ENCODE measurements at regions not wholly inside any gene's neighbourhood (a gene's known extent, or its start where the extent isn't known, plus 50 kb on each side); places are given as distances from the start of the nearest gene placed in this dataset.

- RAD21 ChIA-PET (ENCODE audit: low non-redundant PET in 1 of 2, low total read pairs in 2 of 2, uncharacterized antibody in 2 of 2, unreplicated experiment in 2 of 2): no interaction called here
- Histone ChIP-seq H3K27me3 (ENCODE audit: insufficient read depth, low read length) (no peaks in the 10 kb centered on the region), H3K36me3 (ENCODE audit: control insufficient read depth in 1 of 2, insufficient read depth in 2 of 2, low read length in 2 of 2) (no peaks in the 10 kb centered on the region), H3K4me2 (ENCODE audit: low read length) (no peak overlapping the region), H3K27ac (ENCODE audit: low read depth, low read length) (no peak overlapping the region), H2AFZ (ENCODE audit: low read depth, low read length, poor library complexity, severe bottlenecking) (no peak overlapping the region), H3K4me3 (replicated peaks in 1 of 2; ENCODE audit: low read depth in 1 of 2, low read length in 2 of 2) (no peak overlapping the region), H4K20me1 (ENCODE audit: insufficient read depth) (no peaks in the 10 kb centered on the region), H3K9me2 (ENCODE audit: insufficient read depth) (no peaks in the 10 kb centered on the region), H3K9me3 (ENCODE audit: control insufficient read depth in 1 of 2, insufficient read depth in 1 of 2, low read depth in 1 of 2, low read length in 2 of 2) (peaks cover 0 to 5% of the 10 kb centered on the region in 2 experiments; a peak in 1 of 4 replicates), H3K79me2 (ENCODE audit: insufficient read depth, low read length) (no peaks in the 10 kb centered on the region), H3K9ac (ENCODE audit: low read length) (no peak overlapping the region), H3K4me1 (ENCODE audit: control insufficient read depth in 1 of 2, insufficient read depth in 2 of 2, low read length in 2 of 2) (no peaks in the 10 kb centered on the region)
- CTCF ChIA-PET: no interaction called here
- intact Hi-C loops (cut with micrococcal nuclease): no loop called here
- ATAC-seq: no peak
- POLR2A ChIA-PET: no interaction called here
- no peak for DNase-seq (ENCODE audit: low read depth, low spot score)
- no TSS peak for BruUV-seq (replicated peaks)
- no peak for TF ChIP-seq EGR1 (IDR thresholded peaks at IDR 0.05; ENCODE audit: low read depth)
- TF ChIP-seq, protein P1, sequence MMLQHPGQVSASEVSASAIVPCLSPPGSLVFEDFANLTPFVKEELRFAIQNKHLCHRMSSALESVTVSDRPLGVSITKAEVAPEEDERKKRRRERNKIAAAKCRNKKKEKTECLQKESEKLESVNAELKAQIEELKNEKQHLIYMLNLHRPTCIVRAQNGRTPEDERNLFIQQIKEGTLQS (IDR thresholded peaks at IDR 0.05): no peak
Observed at GRCh38 chr2:76330865-76331264, 620.1 kb upstream of the GCFC2 start.

- ATAC-seq (no peak), DNase-seq (ENCODE audit: low read depth, low spot score) (no peak)
- H3K4me1 ChIP-seq (ENCODE audit: control insufficient read depth in 1 of 2, insufficient read depth in 2 of 2, low read length in 2 of 2): no peaks in the 10 kb centered on the region
- no peaks in the 10 kb centered on the region for H3K27me3 ChIP-seq (ENCODE audit: insufficient read depth, low read length)
- intact Hi-C loops (cut with micrococcal nuclease): no loop called here
- H3K9me3 ChIP-seq (ENCODE audit: control insufficient read depth in 1 of 2, insufficient read depth in 1 of 2, low read depth in 1 of 2, low read length in 2 of 2): peaks cover 13% of the 10 kb centered on the region in 2 experiments; a peak in 1 of 4 replicates
- H2AFZ ChIP-seq (ENCODE audit: low read depth, low read length, poor library complexity, severe bottlenecking): no peak overlapping the region
- POLR2A ChIA-PET: no interaction called here
- no peak overlapping the region for H3K4me3 ChIP-seq (replicated peaks in 1 of 2; ENCODE audit: low read depth in 1 of 2, low read length in 2 of 2)
- BruUV-seq (replicated peaks): no TSS peak
- RAD21 ChIA-PET (ENCODE audit: low non-redundant PET in 1 of 2, low total read pairs in 2 of 2, uncharacterized antibody in 2 of 2, unreplicated experiment in 2 of 2): no interaction called here
- H3K36me3 ChIP-seq (ENCODE audit: control insufficient read depth in 1 of 2, insufficient read depth in 2 of 2, low read length in 2 of 2): no peaks in the 10 kb centered on the region
- CTCF ChIA-PET: no interaction called here
- no peaks in the 10 kb centered on the region for H3K79me2 ChIP-seq (ENCODE audit: insufficient read depth, low read length)
- no peak overlapping the region for H3K9ac ChIP-seq (ENCODE audit: low read length)
- H3K27ac ChIP-seq (ENCODE audit: low read depth, low read length): no peak overlapping the region
- no peaks in the 10 kb centered on the region for H4K20me1 ChIP-seq (ENCODE audit: insufficient read depth)
- H3K9me2 ChIP-seq (ENCODE audit: insufficient read depth): no peaks in the 10 kb centered on the region
- no peak overlapping the region for H3K4me2 ChIP-seq (ENCODE audit: low read length)
- TF ChIP-seq SRF (IDR thresholded peaks at IDR 0.05; ENCODE audit: low read depth) (no peak), POLR2AphosphoS5 (IDR thresholded peaks at IDR 0.05; ENCODE audit: low read depth, low read length) (no peak), POLR2A (IDR thresholded peaks at IDR 0.05; ENCODE audit: borderline replicate concordance, extremely low read depth, insufficient read depth, insufficient read length) (no peak), ELF1 (IDR thresholded peaks at IDR 0.05; ENCODE audit: borderline replicate concordance, low read depth) (no peak), ZFX (IDR thresholded peaks at IDR 0.05) (no peak), EZH2 (IDR thresholded peaks at IDR 0.05) (no peak), ZNF274 (IDR thresholded peaks at IDR 0.05; ENCODE audit: low read depth, low read length) (no peak), CEBPB (IDR thresholded peaks at IDR 0.05; ENCODE audit: low read depth) (no peak), CTCF (IDR thresholded peaks at IDR 0.05 in 2 of 3, conservative IDR thresholded peaks at IDR 0.05 in 1 of 3; ENCODE audit: borderline replicate concordance in 1 of 3, insufficient read depth in 1 of 3, low read depth in 2 of 3, low read length in 2 of 3) (no peak)
- TF ChIP-seq, protein P2, sequence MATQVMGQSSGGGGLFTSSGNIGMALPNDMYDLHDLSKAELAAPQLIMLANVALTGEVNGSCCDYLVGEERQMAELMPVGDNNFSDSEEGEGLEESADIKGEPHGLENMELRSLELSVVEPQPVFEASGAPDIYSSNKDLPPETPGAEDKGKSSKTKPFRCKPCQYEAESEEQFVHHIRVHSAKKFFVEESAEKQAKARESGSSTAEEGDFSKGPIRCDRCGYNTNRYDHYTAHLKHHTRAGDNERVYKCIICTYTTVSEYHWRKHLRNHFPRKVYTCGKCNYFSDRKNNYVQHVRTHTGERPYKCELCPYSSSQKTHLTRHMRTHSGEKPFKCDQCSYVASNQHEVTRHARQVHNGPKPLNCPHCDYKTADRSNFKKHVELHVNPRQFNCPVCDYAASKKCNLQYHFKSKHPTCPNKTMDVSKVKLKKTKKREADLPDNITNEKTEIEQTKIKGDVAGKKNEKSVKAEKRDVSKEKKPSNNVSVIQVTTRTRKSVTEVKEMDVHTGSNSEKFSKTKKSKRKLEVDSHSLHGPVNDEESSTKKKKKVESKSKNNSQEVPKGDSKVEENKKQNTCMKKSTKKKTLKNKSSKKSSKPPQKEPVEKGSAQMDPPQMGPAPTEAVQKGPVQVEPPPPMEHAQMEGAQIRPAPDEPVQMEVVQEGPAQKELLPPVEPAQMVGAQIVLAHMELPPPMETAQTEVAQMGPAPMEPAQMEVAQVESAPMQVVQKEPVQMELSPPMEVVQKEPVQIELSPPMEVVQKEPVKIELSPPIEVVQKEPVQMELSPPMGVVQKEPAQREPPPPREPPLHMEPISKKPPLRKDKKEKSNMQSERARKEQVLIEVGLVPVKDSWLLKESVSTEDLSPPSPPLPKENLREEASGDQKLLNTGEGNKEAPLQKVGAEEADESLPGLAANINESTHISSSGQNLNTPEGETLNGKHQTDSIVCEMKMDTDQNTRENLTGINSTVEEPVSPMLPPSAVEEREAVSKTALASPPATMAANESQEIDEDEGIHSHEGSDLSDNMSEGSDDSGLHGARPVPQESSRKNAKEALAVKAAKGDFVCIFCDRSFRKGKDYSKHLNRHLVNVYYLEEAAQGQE (IDR thresholded peaks at IDR 0.05; ENCODE audit: low read depth): no peak
- TF ChIP-seq, protein P3, sequence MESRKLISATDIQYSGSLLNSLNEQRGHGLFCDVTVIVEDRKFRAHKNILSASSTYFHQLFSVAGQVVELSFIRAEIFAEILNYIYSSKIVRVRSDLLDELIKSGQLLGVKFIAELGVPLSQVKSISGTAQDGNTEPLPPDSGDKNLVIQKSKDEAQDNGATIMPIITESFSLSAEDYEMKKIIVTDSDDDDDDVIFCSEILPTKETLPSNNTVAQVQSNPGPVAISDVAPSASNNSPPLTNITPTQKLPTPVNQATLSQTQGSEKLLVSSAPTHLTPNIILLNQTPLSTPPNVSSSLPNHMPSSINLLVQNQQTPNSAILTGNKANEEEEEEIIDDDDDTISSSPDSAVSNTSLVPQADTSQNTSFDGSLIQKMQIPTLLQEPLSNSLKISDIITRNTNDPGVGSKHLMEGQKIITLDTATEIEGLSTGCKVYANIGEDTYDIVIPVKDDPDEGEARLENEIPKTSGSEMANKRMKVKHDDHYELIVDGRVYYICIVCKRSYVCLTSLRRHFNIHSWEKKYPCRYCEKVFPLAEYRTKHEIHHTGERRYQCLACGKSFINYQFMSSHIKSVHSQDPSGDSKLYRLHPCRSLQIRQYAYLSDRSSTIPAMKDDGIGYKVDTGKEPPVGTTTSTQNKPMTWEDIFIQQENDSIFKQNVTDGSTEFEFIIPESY (IDR thresholded peaks at IDR 0.05; ENCODE audit: extremely low read depth, insufficient replicate concordance, low read length): no peak
- TF ChIP-seq, protein P1 (IDR thresholded peaks at IDR 0.05): no peak
Observed at GRCh38 chr2:76326636-76327035, 615.9 kb upstream of the GCFC2 start.
